RWPE2 (cell line): ENCODE measurements at regions not wholly inside any gene's neighbourhood (a gene's known extent, or its start where the extent isn't known, plus 50 kb on each side); places are given as distances from the start of the nearest gene placed in this dataset.

Experiments
- ATAC-seq: fragments of 200-7000 bp; cut with Tn5 transposase; 3 replicates; pipeline ENCODE4 v1.9.1; 2021; ENCODE audit warnings: low read depth
- DNase-seq: peaks from one replicate; pipeline ENCODE4 v3.0.0-alpha.2; 2020; ENCODE audit warnings: low spot score
- H3K27ac ChIP-seq: fragments of 450-650 bp; 2 replicates; pipeline ENCODE4 v1.5.1; 2017; ENCODE audit warnings: mild to moderate bottlenecking; ENCODE audit not compliant: poor library complexity, severe bottlenecking
- H3K27me3 ChIP-seq: fragments of 250-450 bp; sonication (Bioruptor Pico); 2 replicates; pipeline ENCODE4 v1.5.1; 2021; ENCODE audit warnings: mild to moderate bottlenecking, moderate library complexity; ENCODE audit not compliant: insufficient read depth, poor library complexity, severe bottlenecking
- H3K36me3 ChIP-seq: fragments of 250-450 bp; sonication (Bioruptor Pico); 2 replicates; pipeline ENCODE4 v1.5.1; 2020; ENCODE audit warnings: low read depth, mild to moderate bottlenecking, moderate library complexity
- H3K4me1 ChIP-seq: fragments of 250-450 bp; sonication (Bioruptor Pico); 2 replicates; pipeline ENCODE4 v1.5.1; 2021; ENCODE audit warnings: mild to moderate bottlenecking, moderate library complexity; ENCODE audit not compliant: insufficient read depth, poor library complexity, severe bottlenecking
- H3K4me3 ChIP-seq: fragments of 250-450 bp; sonication (Bioruptor Pico); 2 replicates; pipeline ENCODE4 v1.5.1; 2021; ENCODE audit warnings: mild to moderate bottlenecking, moderate library complexity; ENCODE audit not compliant: severe bottlenecking
- H3K9me3 ChIP-seq: fragments of 250-450 bp; sonication (Bioruptor Pico); 2 replicates; pipeline ENCODE4 v1.5.1; 2021; ENCODE audit warnings: mild to moderate bottlenecking, moderate library complexity; ENCODE audit not compliant: severe bottlenecking
- CTCF ChIP-seq: fragments of 450-650 bp; IDR thresholded peaks from one replicate; pipeline ENCODE4 v1.5.1; 2017; ENCODE audit warnings: mild to moderate bottlenecking, moderate library complexity; ENCODE audit not compliant: poor library complexity, severe bottlenecking

- Histone ChIP-seq H3K27me3 (no peaks in the 10 kb centered on the region), H3K4me3 (no peak overlapping the region), H3K9me3 (no peaks in the 10 kb centered on the region), H3K36me3 (no peaks in the 10 kb centered on the region), H3K4me1 (peaks cover 41% of the 10 kb centered on the region), H3K27ac (peak overlapping the region; percentile 86)
- no peak for TF ChIP-seq CTCF
- no peak for DNase-seq
- peak; percentile 87 for ATAC-seq
Observed at GRCh38 chrX:39896951-39897740, 200.6 kb downstream of the BCOR start.

DNA sequence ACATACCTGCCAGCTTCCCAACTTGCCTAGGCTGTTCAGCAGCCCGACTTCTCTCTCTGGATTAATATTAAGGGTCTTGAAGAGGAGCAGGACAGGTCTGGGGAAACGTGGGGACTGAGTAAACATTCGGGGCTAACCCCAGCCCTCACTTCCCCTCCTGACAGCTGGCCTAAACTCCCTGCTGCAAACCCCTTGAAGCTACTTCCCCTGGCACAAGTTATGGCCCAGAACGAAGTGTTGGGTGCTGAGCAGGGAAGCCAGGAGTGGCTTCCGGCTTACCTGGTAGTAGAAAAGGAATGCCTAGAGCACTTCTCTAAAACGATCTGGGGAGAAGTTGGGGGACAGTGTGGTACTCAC, 200.0 kb downstream of the BCOR start:
- Histone ChIP-seq H3K27me3 (no peaks in the 10 kb centered on the region), H3K4me1 (peaks cover 41% of the 10 kb centered on the region), H3K27ac (peak overlapping the region; percentile 86), H3K36me3 (no peaks in the 10 kb centered on the region), H3K4me3 (no peak overlapping the region), H3K9me3 (no peaks in the 10 kb centered on the region)
- DNase-seq = no peak
- TF ChIP-seq CTCF = no peak
- peak; percentile 13; the same call in 1 of the 3 replicates for ATAC-seq

DNA sequence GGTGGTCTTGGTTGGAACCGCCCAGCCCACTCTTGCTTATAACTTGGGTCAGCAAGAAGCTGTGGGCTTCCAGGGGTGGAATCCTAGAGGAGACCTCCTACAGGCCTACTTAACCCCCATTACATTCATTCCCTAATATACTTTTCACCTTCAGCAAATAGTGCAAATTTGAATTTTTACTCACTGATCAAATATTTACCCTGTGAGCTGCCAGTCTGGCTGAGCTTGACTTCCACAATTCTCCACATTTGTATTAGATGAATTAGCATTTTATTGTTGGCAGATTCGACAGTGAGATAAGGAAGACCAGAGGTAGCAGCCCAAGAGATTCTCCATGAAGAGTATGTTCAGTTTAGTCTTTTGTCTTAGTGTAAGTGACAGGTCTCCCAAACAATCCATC, 199.6 kb downstream of the BCOR start:
- no peaks in the 10 kb centered on the region for H3K36me3 ChIP-seq
- H3K4me1 ChIP-seq = peaks cover 42% of the 10 kb centered on the region
- H3K27me3 ChIP-seq = no peaks in the 10 kb centered on the region
- H3K4me3 ChIP-seq = no peak overlapping the region
- no peak for TF ChIP-seq CTCF
- no peak; the same call in 2 of the 3 replicates for ATAC-seq
- no peaks in the 10 kb centered on the region for H3K9me3 ChIP-seq
- DNase-seq = no peak
- peak overlapping the region; percentile 86 for H3K27ac ChIP-seq

DNA sequence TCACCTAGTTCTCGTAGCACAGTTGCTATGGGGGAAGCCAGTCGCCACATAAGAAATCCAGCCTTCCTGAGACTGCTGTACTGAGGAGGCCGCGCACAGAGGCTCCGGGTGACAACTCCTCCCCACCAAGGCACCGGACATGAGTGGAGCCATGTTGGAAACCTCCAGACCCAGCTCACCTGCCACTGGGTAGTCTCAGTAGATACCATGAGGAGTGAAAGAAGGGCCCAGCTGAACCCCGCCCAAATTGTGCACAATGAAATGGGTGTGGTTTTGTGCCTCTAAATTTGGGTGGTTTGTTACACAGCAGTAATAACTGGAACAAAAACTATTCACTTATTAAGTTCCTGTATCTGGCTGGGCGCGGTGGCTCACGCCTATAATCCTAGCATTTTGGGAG, 198.7 kb downstream of the BCOR start:
- Histone ChIP-seq H3K27me3 (no peaks in the 10 kb centered on the region), H3K4me1 (peaks cover 51% of the 10 kb centered on the region), H3K9me3 (no peaks in the 10 kb centered on the region), H3K27ac (no peak overlapping the region), H3K4me3 (no peak overlapping the region), H3K36me3 (no peaks in the 10 kb centered on the region)
- DNase-seq (no peak), ATAC-seq (no peak)
- TF ChIP-seq CTCF = no peak
